K562 (cell line): ENCODE measurements at regions not wholly inside any gene's neighbourhood (a gene's known extent, or its start where the extent isn't known, plus 50 kb on each side); places are given as distances from the start of the nearest gene placed in this dataset.

Experiments
- ARID3A ChIP-seq: IDR thresholded peaks from 2 replicates; pipeline ENCODE4 v1.6.1; 2012; ENCODE audit warnings: low read depth, low read length, improper control_type of control experiment, borderline replicate concordance
- BCOR ChIP-seq: fragments of 450-650 bp; IDR thresholded peaks from 2 replicates; pipeline ENCODE4 v1.6.1; 2016
- BRF1 ChIP-seq: IDR thresholded peaks from 3 replicates; pipeline ENCODE4 v1.6.1; 2011; ENCODE audit warnings: borderline replicate concordance, mild to moderate bottlenecking; ENCODE audit not compliant: insufficient read length; ENCODE audit errors: extremely low read depth
- CC2D1A ChIP-seq: fragments of 450-650 bp; IDR thresholded peaks from 2 replicates; pipeline ENCODE4 v1.6.1; 2017; ENCODE audit warnings: mild to moderate bottlenecking
- CEBPB ChIP-seq: fragments of 450-650 bp; IDR thresholded peaks from 2 replicates; pipeline ENCODE4 v1.6.1; 2016; ENCODE audit warnings: missing genetic modification characterization, missing compliant biosample characterization
- CHD1 ChIP-seq: fragments of 200-600 bp; sonication (generic); IDR thresholded peaks from one replicate; pipeline ENCODE4 v1.6.1; 2012; ENCODE audit warnings: mild to moderate bottlenecking, moderate library complexity, low read length, inconsistent platforms
- EHMT2 ChIP-seq: fragments of 450-650 bp; IDR thresholded peaks from 2 replicates; pipeline ENCODE4 v1.6.1; 2018; ENCODE audit warnings: antibody characterized with exemption
- HBP1 ChIP-seq: fragments of 450-650 bp; formaldehyde crosslinking; IDR thresholded peaks from 2 replicates; pipeline ENCODE4 v1.4.0; 2022; ENCODE audit warnings: missing genetic modification characterization
- HCFC1 ChIP-seq: IDR thresholded peaks from 2 replicates; pipeline ENCODE4 v1.6.1; 2012; ENCODE audit warnings: low read depth, low read length, improper control_type of control experiment
- HDGF ChIP-seq: fragments of 450-650 bp; IDR thresholded peaks from 2 replicates; pipeline ENCODE4 v1.6.1; 2016
- JUND ChIP-seq, 2 experiments: IDR thresholded peaks; 2 replicates in 1 of 2; 3 replicates in 1 of 2; pipeline ENCODE4 v1.6.1; 2011; ENCODE audit warnings: borderline replicate concordance in 2 of 2, low read depth in 2 of 2, low read length in 2 of 2, improper control_type of control experiment in 1 of 2, missing biosample characterization in 1 of 2, missing genetic modification characterization in 1 of 2, missing genetic modification reagents in 1 of 2
- MYC ChIP-seq, 2 experiments: fragments of 250-450 bp in 1 of 2; sonication (Bioruptor Pico) in 1 of 2; IDR thresholded peaks; 2 replicates each; pipeline versions ENCODE4 v1.5.1 to v1.6.1; 2012 to 2021; ENCODE audit warnings: low read depth in 2 of 2, borderline replicate concordance in 1 of 2, improper control_type of control experiment in 1 of 2, low read length in 1 of 2, mild to moderate bottlenecking in 1 of 2, moderate library complexity in 1 of 2
- RBFOX2 ChIP-seq: fragments of 200-400 bp; formaldehyde crosslinking; IDR thresholded peaks from 2 replicates; pipeline ENCODE4 v1.6.1; 2017; ENCODE audit warnings: low read depth, mild to moderate bottlenecking, low read length, moderate library complexity
- RNF219 ChIP-seq: fragments of 250-450 bp; sonication (Bioruptor Pico); IDR thresholded peaks from 2 replicates; pipeline ENCODE4 v1.5.0; 2022; ENCODE audit warnings: mild to moderate bottlenecking
- SMAD4 ChIP-seq: fragments of 250-450 bp; sonication (Bioruptor Pico); conservative IDR thresholded peaks from 2 replicates; pipeline ENCODE4 v1.8.0; 2021; ENCODE audit warnings: inconsistent platforms, mild to moderate bottlenecking, moderate library complexity
- TSC22D4 ChIP-seq: fragments of 450-650 bp; IDR thresholded peaks from 2 replicates; pipeline ENCODE4 v1.6.1; 2016; ENCODE audit warnings: missing genetic modification characterization, missing biosample characterization, control low read depth
- ZNF140 ChIP-seq: fragments of 250-450 bp; sonication (Bioruptor Pico); IDR thresholded peaks from 2 replicates; pipeline ENCODE4 v1.8.0; 2021; ENCODE audit warnings: moderate library complexity, mild to moderate bottlenecking, inconsistent platforms
- TF ChIP-seq, protein P1 (sequence below), 2 experiments: fragments of 450-650 bp in 1 of 2; sonication (generic) in 1 of 2; formaldehyde crosslinking in 1 of 2; IDR thresholded peaks in 1 of 2; conservative IDR thresholded peaks in 1 of 2; 2 replicates each; pipeline versions ENCODE4 v1.6.1 to v1.8.1; 2016 to 2023; ENCODE audit warnings: mild to moderate bottlenecking in 2 of 2, moderate library complexity in 2 of 2, inconsistent platforms in 1 of 2, missing genetic modification reagents in 1 of 2
- TF ChIP-seq, protein P2 (sequence below), 2 experiments: fragments of 200-800 bp in 1 of 2; sonication (Bioruptor generic) in 1 of 2; sonication (generic) in 1 of 2; formaldehyde crosslinking in 1 of 2; IDR thresholded peaks in 1 of 2; conservative IDR thresholded peaks in 1 of 2; 2 replicates each; pipeline versions ENCODE4 v1.5.0 to v1.6.1; 2016 to 2020; ENCODE audit warnings: missing compliant biosample characterization in 1 of 2, missing genetic modification characterization in 1 of 2, missing genetic modification reagents in 1 of 2

GRCh38 chr21:24272521-24272938, 1334.8 kb downstream of the MRPL39 start (continued):
- TF ChIP-seq, protein P1, sequence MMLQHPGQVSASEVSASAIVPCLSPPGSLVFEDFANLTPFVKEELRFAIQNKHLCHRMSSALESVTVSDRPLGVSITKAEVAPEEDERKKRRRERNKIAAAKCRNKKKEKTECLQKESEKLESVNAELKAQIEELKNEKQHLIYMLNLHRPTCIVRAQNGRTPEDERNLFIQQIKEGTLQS (IDR thresholded peaks at IDR 0.05) = no peak
- TF ChIP-seq, protein P1 (CRISPR knock-in tag; conservative IDR thresholded peaks at IDR 0.05) = no peak
- TF ChIP-seq SMAD4 (CRISPR knock-in tag) (peak; percentile 92), JUND (IDR thresholded peaks at IDR 0.05; ENCODE audit: borderline replicate concordance, low read depth, low read length) (peak; percentile 31; the same call in 1 of the 2 replicates), JUND (tag; IDR thresholded peaks at IDR 0.05; ENCODE audit: borderline replicate concordance, low read depth, low read length) (peak; percentile 86; the same call in 2 of the 3 replicates), BRF1 (no peak), EHMT2 (no peak), TSC22D4 (tag) (no peak), HBP1 (CRISPR knock-in tag) (no peak), CHD1 (no peak), HCFC1 (no peak), ARID3A (peak; percentile 65), BCOR (no peak; the same call in 1 of the 2 replicates), HDGF (no peak), ZNF140 (peak; percentile 50; the same call in 1 of the 2 replicates), CEBPB (tag) (peak; percentile 86), CC2D1A (peak; percentile 88), RBFOX2 (no peak), RNF219 (CRISPR knock-in tag) (peak; percentile 89), MYC (IDR thresholded peaks at IDR 0.05; ENCODE audit: low read depth, low read length) (peak; percentile 40; the same call in 1 of the 2 replicates), MYC (CRISPR knock-in tag; IDR thresholded peaks at IDR 0.05; ENCODE audit: borderline replicate concordance, low read depth) (peak; percentile 95; the same call in 1 of the 2 replicates)
- TF ChIP-seq, protein P2, sequence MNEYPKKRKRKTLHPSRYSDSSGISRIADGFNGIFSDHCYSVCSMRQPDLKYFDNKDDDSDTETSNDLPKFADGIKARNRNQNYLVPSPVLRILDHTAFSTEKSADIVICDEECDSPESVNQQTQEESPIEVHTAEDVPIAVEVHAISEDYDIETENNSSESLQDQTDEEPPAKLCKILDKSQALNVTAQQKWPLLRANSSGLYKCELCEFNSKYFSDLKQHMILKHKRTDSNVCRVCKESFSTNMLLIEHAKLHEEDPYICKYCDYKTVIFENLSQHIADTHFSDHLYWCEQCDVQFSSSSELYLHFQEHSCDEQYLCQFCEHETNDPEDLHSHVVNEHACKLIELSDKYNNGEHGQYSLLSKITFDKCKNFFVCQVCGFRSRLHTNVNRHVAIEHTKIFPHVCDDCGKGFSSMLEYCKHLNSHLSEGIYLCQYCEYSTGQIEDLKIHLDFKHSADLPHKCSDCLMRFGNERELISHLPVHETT (CRISPR knock-in tag; conservative IDR thresholded peaks at IDR 0.05 in 1 of 2, IDR thresholded peaks at IDR 0.05 in 1 of 2) = peak in 1 of 2 experiments; percentile 94; a peak in 2 of 4 replicates
